K562 (cell line): ENCODE measurements at regions not wholly inside any gene's neighbourhood (a gene's known extent, or its start where the extent isn't known, plus 50 kb on each side); places are given as distances from the start of the nearest gene placed in this dataset.

Experiments
- IRF2 ChIP-seq: sonication (generic); formaldehyde crosslinking; IDR thresholded peaks from 2 replicates; pipeline ENCODE4 v1.8.1; 2022; ENCODE audit warnings: mild to moderate bottlenecking, missing genetic modification reagents
- TF ChIP-seq, protein P1 (sequence below): sonication (generic); formaldehyde crosslinking; IDR thresholded peaks from 2 replicates; pipeline ENCODE4 v1.8.1; 2023; ENCODE audit warnings: mild to moderate bottlenecking, missing genetic modification reagents
- TF ChIP-seq, protein P2 (sequence below): fragments of 150-350 bp; IDR thresholded peaks from 2 replicates; pipeline ENCODE4 v1.6.1; 2014; ENCODE audit warnings: low read depth, mild to moderate bottlenecking, low read length, borderline replicate concordance
- TF ChIP-seq, protein P3 (sequence below): fragments of 450-650 bp; conservative IDR thresholded peaks from 2 replicates; pipeline ENCODE4 v1.6.1; 2016; ENCODE audit warnings: missing genetic modification characterization, low read depth, mild to moderate bottlenecking, control low read depth, missing compliant biosample characterization

DNA sequence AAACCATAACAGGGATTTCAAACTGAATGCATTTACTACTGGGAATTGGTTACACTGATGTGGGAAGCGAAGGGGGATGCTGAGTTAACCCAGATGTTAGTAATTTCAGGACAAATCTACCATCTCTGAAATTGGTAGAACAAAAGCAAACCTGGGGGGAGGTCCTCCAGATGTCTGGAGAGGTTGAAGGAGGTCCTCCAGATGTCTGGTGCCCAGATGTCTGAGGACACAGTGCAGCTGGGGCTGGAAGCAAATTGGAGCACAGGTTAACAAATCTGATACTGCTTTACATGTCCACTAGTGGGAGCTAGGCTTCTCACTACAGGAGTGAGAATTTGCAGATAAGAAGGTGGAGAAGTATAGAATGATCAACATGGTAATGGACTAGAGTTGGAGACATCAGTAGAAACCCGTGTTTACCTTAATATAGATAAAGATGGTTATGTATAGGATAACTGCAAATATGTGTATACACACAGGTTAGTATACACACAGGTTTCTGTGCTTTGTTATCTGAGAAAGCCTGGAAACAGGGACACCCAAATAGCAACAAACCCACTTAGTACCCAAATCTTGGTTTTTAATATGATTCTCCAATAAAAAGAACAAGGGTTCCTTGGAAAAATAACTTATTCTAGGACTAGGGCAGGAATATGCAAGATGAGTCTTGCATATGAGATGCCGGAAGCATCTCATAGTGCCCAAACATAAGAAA, 162.5 kb downstream of the C12orf50 start (continued):
- TF ChIP-seq, protein P1, sequence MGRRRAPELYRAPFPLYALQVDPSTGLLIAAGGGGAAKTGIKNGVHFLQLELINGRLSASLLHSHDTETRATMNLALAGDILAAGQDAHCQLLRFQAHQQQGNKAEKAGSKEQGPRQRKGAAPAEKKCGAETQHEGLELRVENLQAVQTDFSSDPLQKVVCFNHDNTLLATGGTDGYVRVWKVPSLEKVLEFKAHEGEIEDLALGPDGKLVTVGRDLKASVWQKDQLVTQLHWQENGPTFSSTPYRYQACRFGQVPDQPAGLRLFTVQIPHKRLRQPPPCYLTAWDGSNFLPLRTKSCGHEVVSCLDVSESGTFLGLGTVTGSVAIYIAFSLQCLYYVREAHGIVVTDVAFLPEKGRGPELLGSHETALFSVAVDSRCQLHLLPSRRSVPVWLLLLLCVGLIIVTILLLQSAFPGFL (CRISPR knock-in tag): no peak
- TF ChIP-seq, protein P2, sequence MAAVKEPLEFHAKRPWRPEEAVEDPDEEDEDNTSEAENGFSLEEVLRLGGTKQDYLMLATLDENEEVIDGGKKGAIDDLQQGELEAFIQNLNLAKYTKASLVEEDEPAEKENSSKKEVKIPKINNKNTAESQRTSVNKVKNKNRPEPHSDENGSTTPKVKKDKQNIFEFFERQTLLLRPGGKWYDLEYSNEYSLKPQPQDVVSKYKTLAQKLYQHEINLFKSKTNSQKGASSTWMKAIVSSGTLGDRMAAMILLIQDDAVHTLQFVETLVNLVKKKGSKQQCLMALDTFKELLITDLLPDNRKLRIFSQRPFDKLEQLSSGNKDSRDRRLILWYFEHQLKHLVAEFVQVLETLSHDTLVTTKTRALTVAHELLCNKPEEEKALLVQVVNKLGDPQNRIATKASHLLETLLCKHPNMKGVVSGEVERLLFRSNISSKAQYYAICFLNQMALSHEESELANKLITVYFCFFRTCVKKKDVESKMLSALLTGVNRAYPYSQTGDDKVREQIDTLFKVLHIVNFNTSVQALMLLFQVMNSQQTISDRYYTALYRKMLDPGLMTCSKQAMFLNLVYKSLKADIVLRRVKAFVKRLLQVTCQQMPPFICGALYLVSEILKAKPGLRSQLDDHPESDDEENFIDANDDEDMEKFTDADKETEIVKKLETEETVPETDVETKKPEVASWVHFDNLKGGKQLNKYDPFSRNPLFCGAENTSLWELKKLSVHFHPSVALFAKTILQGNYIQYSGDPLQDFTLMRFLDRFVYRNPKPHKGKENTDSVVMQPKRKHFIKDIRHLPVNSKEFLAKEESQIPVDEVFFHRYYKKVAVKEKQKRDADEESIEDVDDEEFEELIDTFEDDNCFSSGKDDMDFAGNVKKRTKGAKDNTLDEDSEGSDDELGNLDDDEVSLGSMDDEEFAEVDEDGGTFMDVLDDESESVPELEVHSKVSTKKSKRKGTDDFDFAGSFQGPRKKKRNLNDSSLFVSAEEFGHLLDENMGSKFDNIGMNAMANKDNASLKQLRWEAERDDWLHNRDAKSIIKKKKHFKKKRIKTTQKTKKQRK: no peak
- TF ChIP-seq, protein P3, sequence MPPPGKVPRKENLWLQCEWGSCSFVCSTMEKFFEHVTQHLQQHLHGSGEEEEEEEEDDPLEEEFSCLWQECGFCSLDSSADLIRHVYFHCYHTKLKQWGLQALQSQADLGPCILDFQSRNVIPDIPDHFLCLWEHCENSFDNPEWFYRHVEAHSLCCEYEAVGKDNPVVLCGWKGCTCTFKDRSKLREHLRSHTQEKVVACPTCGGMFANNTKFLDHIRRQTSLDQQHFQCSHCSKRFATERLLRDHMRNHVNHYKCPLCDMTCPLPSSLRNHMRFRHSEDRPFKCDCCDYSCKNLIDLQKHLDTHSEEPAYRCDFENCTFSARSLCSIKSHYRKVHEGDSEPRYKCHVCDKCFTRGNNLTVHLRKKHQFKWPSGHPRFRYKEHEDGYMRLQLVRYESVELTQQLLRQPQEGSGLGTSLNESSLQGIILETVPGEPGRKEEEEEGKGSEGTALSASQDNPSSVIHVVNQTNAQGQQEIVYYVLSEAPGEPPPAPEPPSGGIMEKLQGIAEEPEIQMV (tag): no peak
- TF ChIP-seq IRF2: no peak
